GM19240 (cell line): ENCODE measurements at regions not wholly inside any gene's neighbourhood (a gene's known extent, or its start where the extent isn't known, plus 50 kb on each side); places are given as distances from the start of the nearest gene placed in this dataset.

ENCODE experiments used
- DNase-seq: peaks from one replicate; pipeline ENCODE4 v3.0.0; 2011; ENCODE audit warnings: low spot score; ENCODE audit not compliant: insufficient read length

DNA sequence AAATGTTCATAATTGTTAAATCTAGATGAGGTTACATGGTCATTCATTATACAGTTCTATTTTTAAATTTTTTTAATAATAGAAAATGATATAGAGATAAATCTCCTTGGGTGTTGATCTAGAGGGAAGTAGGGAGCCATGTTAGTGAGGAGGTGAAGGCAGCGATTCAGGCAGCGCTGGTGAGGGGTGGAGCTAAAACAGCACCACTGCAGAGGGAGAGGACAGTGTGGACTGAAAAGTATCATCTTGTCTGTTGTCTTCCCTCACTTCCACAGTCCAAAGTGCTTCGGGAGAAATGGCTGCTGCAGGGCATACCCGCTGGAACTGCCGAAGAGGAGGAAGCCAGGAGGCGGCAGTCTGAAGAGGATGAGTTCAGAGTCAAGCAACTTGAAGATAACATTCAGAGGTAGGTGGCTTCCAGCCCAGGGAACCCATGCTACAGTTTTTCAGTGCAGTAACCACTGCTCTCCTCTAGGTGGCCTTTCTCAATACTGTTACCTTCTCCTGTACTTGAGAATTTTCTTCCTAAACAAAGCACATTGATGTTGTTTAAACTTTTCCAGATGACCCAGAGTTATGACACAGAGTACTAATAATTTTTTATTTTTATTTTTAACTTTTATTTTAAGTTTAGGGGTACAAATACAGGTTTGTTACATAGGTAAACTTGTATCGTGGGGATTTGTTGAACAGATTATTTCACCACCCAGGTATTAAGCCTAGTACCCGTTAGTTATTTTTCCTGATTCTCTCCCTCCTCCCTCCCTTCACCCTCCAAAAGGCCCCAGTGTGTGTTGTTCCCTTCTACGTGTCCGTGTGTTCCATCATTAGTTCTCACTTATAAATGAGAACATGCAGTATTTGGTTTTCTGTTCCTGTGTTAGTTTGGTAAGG, 100.5 kb downstream of the PALM2AKAP2 start:
- DNase-seq, result no peak

DNA sequence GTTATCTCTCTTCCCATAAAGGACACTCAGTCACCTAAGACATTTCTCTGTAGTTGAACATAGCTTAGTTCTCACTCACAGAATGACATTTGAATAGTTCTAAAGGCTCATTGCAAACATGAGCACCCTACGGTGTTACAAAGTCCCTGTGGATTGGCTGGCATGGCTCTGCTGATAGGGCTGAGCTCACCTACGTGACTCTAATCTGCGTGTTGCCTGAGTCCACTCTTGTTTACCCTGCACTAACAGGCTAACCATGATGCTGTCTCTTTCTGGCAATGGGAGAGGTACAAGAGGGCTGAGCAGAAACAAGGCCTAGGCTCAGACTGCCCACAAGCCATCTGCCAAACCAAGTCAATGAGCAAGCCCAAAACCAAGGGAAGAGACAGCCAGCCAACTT, 103.6 kb downstream of the PALM2AKAP2 start:
- no peak for DNase-seq

DNA sequence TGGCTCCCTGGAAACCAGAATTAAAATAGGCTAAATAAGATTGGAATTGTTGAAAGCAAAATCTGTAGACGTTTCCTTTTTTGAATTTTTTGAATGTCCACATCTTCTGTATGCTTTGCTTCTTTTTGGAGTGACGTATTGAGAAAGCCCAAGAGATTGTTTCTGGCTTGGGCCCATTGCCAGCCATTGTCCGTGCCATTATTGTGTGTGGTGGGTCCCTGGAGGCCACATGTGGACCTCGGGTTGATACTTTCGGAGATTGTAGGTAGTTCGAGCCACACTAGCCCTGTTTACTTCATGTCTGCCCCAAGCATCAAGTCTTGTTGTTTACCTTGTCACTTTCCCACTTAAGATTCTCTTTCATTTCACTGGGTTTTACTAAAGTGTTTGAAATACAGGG, 106.0 kb downstream of the PALM2AKAP2 start:
- no peak for DNase-seq

DNA sequence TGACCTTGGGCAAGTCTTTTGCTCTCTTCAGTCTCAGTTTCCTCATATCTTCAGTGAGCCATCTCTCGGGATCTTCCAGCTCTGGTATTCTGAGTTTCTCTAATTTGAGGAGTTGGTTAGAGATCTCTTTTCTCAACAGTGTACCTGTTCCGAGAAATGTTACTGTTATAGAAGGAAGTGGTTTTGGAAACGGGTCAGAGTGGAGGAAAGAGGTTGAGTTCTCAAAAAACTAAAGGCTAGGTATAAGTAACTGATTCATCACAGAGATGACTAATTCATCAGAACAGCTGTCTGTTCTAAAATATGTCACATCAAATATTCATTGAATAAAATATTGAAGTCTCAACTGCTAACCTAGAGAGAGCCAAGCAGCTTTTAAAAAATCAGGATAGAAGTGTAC, 106.6 kb downstream of the PALM2AKAP2 start:
- no peak for DNase-seq

DNA sequence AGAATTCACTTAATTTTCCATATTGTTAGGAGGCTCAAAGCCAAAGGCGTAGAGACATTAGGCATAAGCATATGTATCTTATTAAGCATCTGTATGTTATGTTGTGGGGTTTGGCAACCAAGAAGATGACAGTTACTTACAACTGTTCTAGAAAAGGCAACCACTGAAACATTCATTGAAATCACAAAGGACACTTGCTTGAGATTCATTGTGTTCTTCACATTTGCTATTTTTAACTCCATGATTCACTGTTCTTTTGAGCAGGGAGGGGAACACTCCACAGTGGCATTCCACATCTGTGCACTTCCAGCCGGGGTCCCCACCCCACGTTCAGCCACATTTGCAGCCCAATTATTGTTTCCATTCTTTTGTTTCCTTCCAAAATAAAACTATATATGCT, 107.1 kb downstream of the PALM2AKAP2 start:
- DNase-seq, result no peak

DNA sequence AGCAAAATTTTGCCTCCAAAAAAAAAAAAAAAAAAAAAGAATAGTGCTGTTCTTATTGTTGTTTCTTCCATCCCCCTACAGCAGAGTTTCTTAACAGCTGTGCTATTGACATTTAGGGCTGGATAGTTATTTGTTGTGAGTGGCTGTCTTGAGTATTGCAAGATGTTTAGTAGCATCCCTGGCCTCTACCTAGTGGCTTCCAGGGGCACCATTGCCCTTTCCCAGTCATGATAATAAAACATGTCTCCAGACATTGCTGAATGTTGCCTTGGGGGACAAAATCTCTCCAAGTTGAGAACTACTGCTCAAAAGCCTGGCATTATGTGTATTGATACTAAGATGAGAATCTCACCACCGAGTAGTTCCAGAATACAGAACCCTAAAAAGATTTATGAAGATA, 108.7 kb downstream of the PALM2AKAP2 start:
- DNase-seq, result no peak

DNA sequence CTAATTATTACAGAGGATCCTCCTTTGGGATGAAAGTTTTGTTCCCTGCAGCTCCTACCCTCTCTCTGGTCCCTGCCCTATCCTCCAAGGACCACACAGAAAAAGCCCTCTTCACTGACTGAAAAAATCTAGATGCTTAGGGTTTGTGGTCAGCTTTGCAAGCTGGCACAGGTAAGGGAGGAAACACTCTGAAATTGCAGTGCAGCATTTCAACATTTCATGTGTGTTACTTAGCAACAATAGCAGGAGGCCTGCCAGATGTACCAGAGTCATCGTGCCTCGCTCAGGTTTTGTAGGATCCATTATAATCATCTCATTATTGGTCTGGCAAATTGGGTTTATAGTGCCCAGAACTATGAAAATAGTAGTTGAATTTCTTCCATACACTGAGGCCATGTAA, 109.5 kb downstream of the PALM2AKAP2 start:
- DNase-seq, result no peak

DNA sequence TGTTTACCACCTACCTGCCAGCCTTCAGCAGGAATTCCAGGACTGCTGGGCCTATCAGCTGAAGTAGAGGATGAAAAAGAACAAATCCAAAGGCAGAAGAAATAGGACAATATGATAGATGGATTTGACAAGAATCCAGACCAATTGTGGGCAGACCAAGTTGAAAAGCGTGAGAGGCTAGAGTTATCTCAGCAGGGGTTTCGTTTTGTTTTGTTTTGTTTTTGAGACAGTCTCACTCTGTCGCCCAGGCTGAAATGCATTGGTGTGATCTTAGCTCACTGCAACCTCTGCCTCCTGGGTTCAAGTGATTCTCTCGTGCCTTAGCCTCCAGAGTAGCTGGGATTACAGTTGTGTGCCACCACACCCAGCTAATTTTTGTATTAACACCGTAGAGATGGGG, 113.2 kb downstream of the PALM2AKAP2 start:
- no peak for DNase-seq

DNA sequence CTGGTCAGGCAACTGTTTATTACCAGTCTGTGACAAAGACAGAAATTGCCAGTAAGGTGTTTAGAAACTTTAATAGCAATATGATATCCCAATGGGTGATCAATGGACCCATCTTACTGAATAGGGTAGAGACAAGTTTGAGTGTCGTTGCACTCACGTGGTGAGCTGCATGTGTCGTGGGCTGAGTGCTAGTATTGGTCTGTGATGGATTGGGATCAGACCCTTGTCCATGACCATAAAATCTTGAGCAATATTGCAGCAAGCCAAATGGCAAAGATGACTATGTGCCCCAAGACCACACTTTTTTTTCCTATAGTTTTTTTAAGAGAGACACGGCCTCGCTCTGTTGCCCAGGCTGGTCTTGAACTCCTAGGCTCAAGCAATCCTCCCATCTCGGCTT, 114.5 kb downstream of the PALM2AKAP2 start:
- no peak for DNase-seq

DNA sequence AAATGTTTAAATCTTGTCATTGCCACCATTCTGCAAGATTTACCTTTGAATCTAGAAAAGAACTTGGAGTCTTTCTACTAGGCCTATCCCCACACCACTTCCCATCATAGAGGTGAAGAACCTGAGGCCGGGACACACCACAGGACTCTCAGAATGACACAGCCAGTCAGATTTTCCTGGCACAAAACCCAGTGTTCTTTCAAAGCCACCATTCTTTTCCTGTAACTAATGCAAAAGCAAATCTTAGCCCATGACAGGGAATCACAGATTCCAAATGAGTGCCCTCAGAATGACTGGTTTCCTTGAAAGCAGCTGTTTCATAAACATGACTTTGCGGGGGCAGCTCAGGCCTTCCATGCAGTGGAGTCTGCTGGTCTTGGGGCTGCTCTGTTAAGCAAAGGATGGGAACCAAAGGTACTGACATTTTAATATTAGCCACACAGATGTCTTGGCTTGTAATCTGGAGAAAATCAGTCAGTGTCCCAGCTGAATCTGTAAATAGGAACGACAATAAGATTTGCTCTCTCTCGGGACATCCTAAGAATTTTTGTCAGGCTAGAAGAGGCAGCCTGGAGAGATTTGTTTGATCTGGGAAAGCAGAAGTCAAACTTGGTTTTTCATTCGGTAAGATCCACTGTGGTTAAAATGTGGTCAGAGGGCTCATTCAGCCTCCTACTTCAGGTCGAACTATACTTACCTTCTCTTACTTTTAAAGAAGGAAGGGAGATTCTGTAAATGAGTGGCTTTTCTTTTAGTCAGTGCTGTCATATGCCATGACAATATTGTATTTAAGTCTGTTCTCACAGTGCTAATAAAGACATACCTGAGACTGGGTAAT, 115.1 kb downstream of the PALM2AKAP2 start:
- DNase-seq, result no peak

DNA sequence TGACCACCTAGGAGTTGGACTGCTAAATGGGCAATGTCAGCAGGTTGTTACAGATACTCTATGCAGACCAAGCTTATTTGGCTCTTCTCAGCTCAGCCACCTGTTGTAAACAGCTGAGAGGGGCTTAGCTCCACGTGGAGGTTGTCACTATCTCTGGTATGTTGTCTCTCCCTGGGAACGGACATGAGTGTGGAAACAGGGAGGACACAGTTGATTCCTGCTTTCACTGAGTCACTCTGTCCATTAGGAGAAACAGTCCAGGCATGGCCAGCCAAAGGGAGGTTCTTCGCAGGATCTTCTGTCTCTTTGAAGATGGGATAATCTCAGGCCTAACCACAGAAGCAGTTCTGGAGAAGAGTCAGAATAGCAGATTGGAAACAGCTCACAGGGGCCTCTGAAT, 121.2 kb downstream of the PALM2AKAP2 start:
- DNase-seq, result no peak

DNA sequence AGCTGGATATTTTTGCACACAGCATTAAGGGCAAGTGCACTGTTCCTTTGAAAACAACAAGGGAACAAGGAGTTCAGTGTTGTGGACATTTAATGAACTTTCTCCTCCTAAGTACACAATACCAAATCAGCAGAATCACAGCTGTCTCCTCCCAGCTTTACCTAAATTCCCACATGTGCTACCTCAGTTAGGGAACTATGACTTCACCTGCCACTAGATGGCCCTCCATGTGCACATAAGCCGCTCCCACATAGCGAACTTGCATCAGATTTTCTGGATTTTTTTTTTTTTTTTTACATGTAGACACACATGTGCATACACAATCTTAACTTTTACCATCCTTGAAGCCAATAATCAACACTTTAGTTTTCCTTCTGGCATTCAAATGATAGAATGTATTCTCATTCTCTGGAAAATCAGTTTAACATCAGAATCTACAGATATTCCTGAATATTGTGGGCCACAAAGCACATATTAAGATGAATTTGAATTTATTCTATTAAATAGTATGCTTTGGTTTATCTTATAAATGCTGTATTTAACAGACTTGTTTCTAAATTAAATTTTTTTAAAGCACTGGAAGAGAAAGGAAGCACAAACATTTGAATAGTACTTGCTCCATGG, 123.6 kb downstream of the PALM2AKAP2 start:
- DNase-seq, result no peak

DNA sequence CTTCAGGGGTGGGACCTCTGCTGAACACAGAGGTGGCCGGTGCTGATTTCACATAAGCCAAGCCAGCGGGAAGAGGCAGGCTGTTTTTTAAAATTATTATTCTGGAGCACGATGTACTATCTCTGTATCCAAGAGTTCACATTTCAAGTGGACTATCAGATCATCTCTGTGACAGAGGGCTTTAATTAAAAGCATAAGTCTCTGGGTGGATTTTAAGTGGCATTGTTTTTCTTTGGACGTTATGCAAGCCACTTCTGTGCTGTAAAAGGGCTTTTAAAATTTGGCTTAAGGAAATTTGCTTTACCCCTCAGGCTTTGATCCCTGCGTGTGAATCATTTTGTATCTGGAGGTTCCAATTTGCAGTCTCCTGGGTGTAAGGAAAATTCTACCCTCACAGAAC, 124.7 kb downstream of the PALM2AKAP2 start:
- DNase-seq, result no peak

DNA sequence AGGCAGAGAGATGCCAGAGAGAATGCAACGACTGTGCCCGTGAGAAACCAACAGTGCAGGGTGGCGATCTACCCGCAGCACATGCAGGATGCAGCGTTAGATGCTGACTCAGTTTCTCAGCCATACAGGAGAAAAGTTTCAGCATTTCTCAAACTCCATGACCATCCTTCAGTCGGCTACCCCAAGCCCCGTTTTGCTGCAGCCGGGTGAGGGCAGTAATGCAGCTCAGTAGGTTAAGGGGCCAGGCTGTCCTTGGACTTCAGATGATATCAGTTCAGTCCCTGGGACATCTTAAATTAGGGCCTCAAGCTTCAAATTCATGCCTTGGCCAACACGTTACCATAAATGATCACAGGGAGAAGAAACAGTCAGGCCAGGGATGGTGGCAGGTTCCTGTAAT, 125.5 kb downstream of the PALM2AKAP2 start:
- no peak for DNase-seq

DNA sequence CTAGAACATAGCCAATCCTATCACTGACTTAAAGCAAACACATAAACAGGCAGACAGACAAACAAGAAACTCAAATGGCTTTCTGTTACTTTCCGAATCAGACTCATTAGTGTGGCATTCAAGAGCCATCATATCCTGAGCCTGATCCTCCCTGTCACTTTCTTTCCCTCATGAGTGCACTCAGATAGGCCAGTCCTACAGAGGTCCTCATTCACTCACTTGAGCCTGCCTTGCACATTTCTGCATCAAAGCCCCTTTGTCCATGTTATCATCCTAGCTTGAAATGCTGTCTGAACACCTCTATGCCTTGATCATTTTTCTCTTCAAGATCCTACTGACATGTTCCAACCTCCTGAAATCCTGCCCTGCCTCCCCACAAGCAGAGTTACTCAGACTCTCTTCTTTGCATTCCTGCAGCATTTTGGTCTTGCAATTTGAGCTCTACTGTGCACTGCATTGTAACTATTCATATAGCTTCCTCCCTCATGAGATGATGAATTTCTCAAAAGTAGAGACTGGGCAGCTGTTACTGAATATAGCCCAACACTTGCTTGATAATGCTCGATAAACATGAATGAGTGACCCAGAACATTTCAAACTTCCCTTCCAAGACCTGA, 126.9 kb downstream of the PALM2AKAP2 start:
- no peak for DNase-seq

DNA sequence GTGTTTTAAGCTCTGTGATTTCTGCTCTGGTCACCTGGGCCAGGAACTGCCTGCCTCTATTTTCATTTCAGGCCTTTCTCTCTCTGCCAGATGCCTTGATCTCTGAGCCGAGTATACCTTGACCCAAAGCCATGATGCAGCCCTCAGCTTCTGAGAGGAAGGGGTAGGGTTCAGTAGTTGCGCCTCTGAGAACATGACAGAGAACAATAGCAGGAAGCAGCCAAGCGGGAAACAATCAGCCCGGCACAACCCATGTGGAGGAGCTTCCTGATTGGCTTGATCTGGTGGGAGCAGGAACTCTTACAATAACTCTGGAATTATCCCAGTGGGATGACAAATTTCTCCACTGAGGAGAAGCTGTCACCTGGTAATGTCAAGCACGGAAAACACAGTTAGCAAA, 127.4 kb downstream of the PALM2AKAP2 start:
- no peak for DNase-seq

DNA sequence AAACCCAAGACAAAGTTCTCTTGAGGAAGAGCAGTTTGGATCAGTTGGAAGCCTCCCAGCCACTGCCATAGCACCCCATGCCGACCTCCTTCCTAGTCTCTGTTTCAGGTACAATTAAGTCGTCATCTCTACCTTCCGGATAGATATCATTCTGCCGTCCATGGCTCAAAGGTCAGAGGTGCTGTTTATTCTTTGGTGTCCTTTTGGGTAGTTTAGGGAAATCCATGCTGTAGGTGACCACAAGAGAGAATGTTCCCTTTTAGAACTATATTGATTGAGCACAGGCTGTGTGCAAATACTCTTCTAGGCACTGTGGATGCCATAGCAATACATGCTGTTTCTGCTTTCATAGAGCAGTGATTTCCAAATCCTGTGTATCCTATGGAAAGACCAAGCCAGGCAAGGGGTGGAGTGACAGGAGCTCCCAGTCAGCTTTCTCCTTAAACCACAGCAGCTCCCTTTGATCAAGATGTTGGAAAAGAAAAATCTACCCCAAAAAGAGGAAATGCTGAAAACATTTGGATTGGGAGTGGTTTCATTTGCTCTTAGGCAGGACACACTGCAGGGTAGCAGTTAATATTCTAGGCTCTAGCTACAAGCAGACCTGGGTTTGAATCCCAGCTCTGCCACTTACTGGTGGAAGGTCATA, 127.9 kb downstream of the PALM2AKAP2 start:
- DNase-seq, result no peak

DNA sequence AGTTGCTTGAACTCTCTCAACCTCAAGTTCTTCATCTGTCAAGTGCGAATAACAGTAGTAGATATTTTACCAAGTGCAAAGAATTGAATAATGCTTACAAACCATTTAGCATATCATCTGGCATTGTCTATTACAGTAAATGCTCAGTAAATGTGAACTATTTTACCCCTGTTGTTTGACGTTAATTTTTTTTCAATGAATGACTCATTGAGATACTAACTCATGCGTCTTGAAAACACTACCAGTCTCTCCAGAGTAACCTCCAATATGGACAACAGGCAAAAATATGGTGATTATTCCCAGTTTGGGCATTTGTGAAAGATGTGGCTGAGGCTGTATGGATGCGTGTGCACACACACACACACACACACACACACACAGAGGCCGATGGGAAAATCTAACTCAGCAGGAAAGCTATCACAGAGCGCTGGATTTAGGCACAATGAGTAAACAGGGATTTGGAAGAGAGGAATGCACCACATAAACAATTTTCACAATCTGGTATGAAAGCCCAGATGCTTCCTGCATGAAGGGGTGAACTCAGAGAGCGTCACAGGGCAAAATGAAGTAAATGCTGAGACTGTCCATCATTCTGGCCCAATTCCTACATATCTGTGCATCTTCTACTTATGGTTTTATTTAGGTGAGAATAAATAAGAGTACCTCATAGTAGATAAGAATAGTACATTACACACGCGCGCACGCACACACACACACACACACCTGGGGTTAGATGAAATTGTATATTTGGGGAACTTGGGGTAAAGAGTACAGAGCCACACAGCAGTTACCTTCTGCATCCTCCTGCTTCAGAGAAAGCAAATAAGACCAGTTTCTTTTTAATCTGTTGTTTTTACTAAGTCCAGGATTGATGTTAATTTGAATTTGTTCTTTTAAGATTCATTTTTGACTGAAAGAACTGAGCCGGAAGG, 128.7 kb downstream of the PALM2AKAP2 start:
- DNase-seq, result no peak

DNA sequence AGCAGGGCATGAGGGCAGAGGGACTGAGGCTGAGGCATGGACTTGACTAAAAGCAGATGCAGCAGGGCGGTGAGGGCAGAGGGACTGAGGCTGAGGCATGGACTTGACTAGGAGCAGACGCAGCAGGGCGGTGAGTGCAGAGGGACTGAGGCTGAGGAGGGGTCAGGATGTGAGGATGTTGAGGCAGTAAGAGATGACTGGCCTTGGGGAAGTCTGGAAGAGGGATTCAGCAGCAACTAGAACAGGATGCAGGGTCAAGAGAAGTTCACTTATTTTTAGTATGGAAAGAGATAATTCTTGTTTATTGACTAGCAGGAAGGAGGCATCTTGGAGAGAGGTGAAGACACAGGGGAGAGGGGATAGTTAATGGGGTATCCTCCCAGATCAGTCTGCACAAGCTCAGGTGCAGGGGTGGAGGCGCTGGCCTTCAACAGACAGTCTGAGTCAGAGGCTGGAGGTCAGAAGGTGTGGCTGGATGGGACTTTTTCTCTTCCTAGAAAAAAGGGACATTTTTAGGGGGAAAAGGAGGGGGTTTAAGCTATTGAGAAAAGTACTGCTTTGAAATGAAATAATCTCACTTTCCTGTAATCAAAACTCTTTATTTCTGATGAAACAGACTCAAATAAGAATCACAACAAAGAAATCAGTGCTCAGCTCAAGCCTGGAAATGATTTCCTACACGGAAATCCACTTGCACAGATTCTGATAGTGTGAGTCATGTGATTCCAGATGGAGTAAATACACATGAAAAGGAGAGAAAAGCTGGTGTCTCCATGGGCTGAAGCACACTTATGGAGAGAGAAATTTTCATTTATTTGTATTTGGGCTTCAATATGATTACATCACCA, 130.9 kb downstream of the PALM2AKAP2 start:
- no peak for DNase-seq
